A549 (cell line): ENCODE measurements at regions not wholly inside any gene's neighbourhood (a gene's known extent, or its start where the extent isn't known, plus 50 kb on each side); places are given as distances from the start of the nearest gene placed in this dataset.

Experiments used
- CTCF ChIP-seq: fragments of >200 bp; sonication (Bioruptor Twin); formaldehyde crosslinking; IDR thresholded peaks from 3 replicates; pipeline ENCODE4 v1.5.1; 2016
- EP300 ChIP-seq, 2 experiments: fragments of >200 bp; sonication (Bioruptor Twin); formaldehyde crosslinking; IDR thresholded peaks; 2 replicates in 1 of 2; 3 replicates in 1 of 2; pipeline ENCODE4 v1.6.1; 2016 to 2017
- HOXA7 ChIP-seq: fragments of 250-450 bp; sonication (Bioruptor Pico); IDR thresholded peaks from 2 replicates; pipeline ENCODE4 v1.5.0; 2020; ENCODE audit warnings: mild to moderate bottlenecking, moderate library complexity
- JUNB ChIP-seq: fragments of >200 bp; sonication (Bioruptor Twin); formaldehyde crosslinking; IDR thresholded peaks from 2 replicates; pipeline ENCODE4 v1.6.1; 2016
- MAFK ChIP-seq: fragments of 450-650 bp; IDR thresholded peaks from 2 replicates; pipeline ENCODE4 v1.6.1; 2014; ENCODE audit not compliant: partially characterized antibody
- PHF8 ChIP-seq: fragments of 200-600 bp; sonication (generic); IDR thresholded peaks from 2 replicates; pipeline ENCODE4 v1.6.1; 2016; ENCODE audit warnings: low read depth, mild to moderate bottlenecking, antibody characterized with exemption, moderate library complexity, borderline replicate concordance
- RCOR1 ChIP-seq: fragments of 150-350 bp; IDR thresholded peaks from 2 replicates; pipeline ENCODE4 v1.6.1; 2014; ENCODE audit warnings: antibody characterized with exemption, low read length, low read depth
- SREBF2 ChIP-seq: fragments of 450-650 bp; IDR thresholded peaks from 2 replicates; pipeline ENCODE4 v1.6.1; 2014; ENCODE audit warnings: mild to moderate bottlenecking, moderate library complexity
- ZC3H11A ChIP-seq: fragments of 450-650 bp; IDR thresholded peaks from 2 replicates; pipeline ENCODE4 v1.6.1; 2014; ENCODE audit warnings: antibody characterized with exemption, mild to moderate bottlenecking
- TF ChIP-seq, protein P1 (sequence below): fragments of 450-650 bp; IDR thresholded peaks from 2 replicates; pipeline ENCODE4 v1.6.1; 2014; ENCODE audit warnings: antibody characterized with exemption
- TF ChIP-seq, protein P2 (sequence below): IDR thresholded peaks from 2 replicates; pipeline ENCODE4 v1.6.1; 2012
- TF ChIP-seq, protein P3 (sequence below): fragments of 150-350 bp; IDR thresholded peaks from 2 replicates; pipeline ENCODE4 v1.6.1; 2014; ENCODE audit warnings: low read depth, mild to moderate bottlenecking, low read length

DNA sequence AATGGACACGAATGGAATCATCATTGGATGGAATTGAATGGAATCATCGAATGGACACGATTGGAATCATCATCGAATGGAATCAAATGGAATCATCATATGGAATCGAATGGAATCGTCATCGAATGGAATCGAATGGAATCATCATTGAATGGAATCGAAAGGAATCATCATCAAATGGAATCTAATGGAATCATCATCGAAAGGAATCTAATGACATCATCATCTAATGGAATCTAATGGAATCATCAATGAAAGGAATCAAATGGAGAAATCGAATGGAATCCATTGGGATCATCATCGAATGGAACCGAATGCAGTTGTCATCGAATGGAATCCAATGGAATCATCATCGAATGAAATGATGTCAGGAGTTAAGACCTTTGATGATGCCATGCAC lies 154.9 kb downstream of the SHCBP1 start:
- TF ChIP-seq EP300 (IDR thresholded peaks at IDR 0.05) (no peak), CTCF (no peak), RCOR1 (no peak), MAFK (no peak), SREBF2 (no peak), JUNB (no peak), HOXA7 (CRISPR knock-in tag) (no peak), PHF8 (no peak), ZC3H11A (no peak)
- TF ChIP-seq, protein P1, sequence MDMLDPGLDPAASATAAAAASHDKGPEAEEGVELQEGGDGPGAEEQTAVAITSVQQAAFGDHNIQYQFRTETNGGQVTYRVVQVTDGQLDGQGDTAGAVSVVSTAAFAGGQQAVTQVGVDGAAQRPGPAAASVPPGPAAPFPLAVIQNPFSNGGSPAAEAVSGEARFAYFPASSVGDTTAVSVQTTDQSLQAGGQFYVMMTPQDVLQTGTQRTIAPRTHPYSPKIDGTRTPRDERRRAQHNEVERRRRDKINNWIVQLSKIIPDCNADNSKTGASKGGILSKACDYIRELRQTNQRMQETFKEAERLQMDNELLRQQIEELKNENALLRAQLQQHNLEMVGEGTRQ: no peak
- TF ChIP-seq, protein P2, sequence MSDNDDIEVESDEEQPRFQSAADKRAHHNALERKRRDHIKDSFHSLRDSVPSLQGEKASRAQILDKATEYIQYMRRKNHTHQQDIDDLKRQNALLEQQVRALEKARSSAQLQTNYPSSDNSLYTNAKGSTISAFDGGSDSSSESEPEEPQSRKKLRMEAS: no peak
- TF ChIP-seq, protein P3, sequence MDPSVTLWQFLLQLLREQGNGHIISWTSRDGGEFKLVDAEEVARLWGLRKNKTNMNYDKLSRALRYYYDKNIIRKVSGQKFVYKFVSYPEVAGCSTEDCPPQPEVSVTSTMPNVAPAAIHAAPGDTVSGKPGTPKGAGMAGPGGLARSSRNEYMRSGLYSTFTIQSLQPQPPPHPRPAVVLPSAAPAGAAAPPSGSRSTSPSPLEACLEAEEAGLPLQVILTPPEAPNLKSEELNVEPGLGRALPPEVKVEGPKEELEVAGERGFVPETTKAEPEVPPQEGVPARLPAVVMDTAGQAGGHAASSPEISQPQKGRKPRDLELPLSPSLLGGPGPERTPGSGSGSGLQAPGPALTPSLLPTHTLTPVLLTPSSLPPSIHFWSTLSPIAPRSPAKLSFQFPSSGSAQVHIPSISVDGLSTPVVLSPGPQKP: no peak
